CD14-positive monocyte (primary cell): ENCODE measurements at regions not wholly inside any gene's neighbourhood (a gene's known extent, or its start where the extent isn't known, plus 50 kb on each side); places are given as distances from the start of the nearest gene placed in this dataset.

ENCODE experiments used
- DNase-seq, 3 donors: peaks; one replicate each; pipeline ENCODE4 v3.0.0-alpha.2; 2011 to 2022
- H2AFZ ChIP-seq: 2 replicates; pipeline ENCODE4 v1.6.0; 2012; ENCODE audit warnings: mild to moderate bottlenecking, low read depth, low read length, inconsistent platforms; ENCODE audit not compliant: insufficient read depth, poor library complexity, severe bottlenecking
- H3K27ac ChIP-seq, 2 donors: 1 replicate in 1 of 2; 2 replicates in 1 of 2; pipeline ENCODE4 v1.5.1; 2012 to 2013; ENCODE audit warnings: low read length in 2 of 2, control low read depth in 1 of 2, inconsistent platforms in 1 of 2, low read depth in 1 of 2, mild to moderate bottlenecking in 1 of 2
- H3K27me3 ChIP-seq, 2 donors: one replicate each; pipeline versions ENCODE4 v1.6.0 to v1.6.1; 2011 to 2013; ENCODE audit warnings: low read length in 2 of 2; ENCODE audit not compliant: control insufficient read depth in 2 of 2, insufficient read depth in 2 of 2
- H3K36me3 ChIP-seq, 2 donors: replicated peaks in 1 of 2; 1 replicate in 1 of 2; 2 replicates in 1 of 2; pipeline versions ENCODE4 v1.5.1 to v1.6.1; 2012 to 2013; ENCODE audit warnings: low read length in 2 of 2, control low read depth in 1 of 2, inconsistent platforms in 1 of 2, mild to moderate bottlenecking in 1 of 2; ENCODE audit not compliant: insufficient read depth in 2 of 2, control insufficient read depth in 1 of 2
- H3K4me1 ChIP-seq, 2 donors: 1 replicate in 1 of 2; 2 replicates in 1 of 2; pipeline versions ENCODE4 v1.5.1 to v1.6.1; 2012 to 2013; ENCODE audit warnings: low read length in 2 of 2, control low read depth in 1 of 2, inconsistent platforms in 1 of 2, mild to moderate bottlenecking in 1 of 2, moderate library complexity in 1 of 2; ENCODE audit not compliant: insufficient read depth in 2 of 2, control insufficient read depth in 1 of 2
- H3K4me2 ChIP-seq: replicated peaks from 2 replicates; pipeline ENCODE3; 2012; ENCODE audit warnings: low read length, moderate library complexity, mild to moderate bottlenecking; ENCODE audit not compliant: poor library complexity, severe bottlenecking; ENCODE audit errors: extremely low read depth
- H3K4me3 ChIP-seq, 3 experiments: fragments of 200-600 bp in 1 of 3; sonication (generic) in 1 of 3; replicated peaks in 1 of 3; 1 replicate in 2 of 3; 2 replicates in 1 of 3; pipeline ENCODE4 v1.5.1; 2011 to 2013; ENCODE audit warnings: low read length in 3 of 3, mild to moderate bottlenecking in 3 of 3, control low read depth in 2 of 3, low read depth in 2 of 3, inconsistent platforms in 1 of 3, moderate library complexity in 1 of 3
- H3K79me2 ChIP-seq: 2 replicates; pipeline ENCODE4 v1.6.0; 2012; ENCODE audit warnings: mild to moderate bottlenecking, control low read depth, inconsistent platforms, low read length, moderate library complexity; ENCODE audit not compliant: insufficient read depth
- H3K9ac ChIP-seq: 2 replicates; pipeline ENCODE4 v1.6.0; 2017; ENCODE audit warnings: low read length, mild to moderate bottlenecking; ENCODE audit not compliant: insufficient read depth, poor library complexity, severe bottlenecking
- H3K9me3 ChIP-seq, 2 donors: replicated peaks in 1 of 2; 1 replicate in 1 of 2; 2 replicates in 1 of 2; pipeline versions ENCODE4 v1.5.1 to v1.6.1; 2012 to 2013; ENCODE audit warnings: low read length in 2 of 2, control low read depth in 1 of 2; ENCODE audit not compliant: control insufficient read depth in 1 of 2, insufficient read depth in 1 of 2
- H4K20me1 ChIP-seq: 2 replicates; pipeline ENCODE4 v1.6.0; 2012; ENCODE audit warnings: mild to moderate bottlenecking, low read length, control low read depth, moderate library complexity; ENCODE audit not compliant: insufficient read depth
- H3K27ac Mint-ChIP-seq, 7 donors: one replicate each; pipeline ENCODE4 v1.8.0; 2020; ENCODE audit warnings: mild to moderate bottlenecking in 7 of 7, mixed read lengths in 7 of 7, moderate library complexity in 6 of 7, inconsistent platforms in 2 of 7
- H3K27me3 Mint-ChIP-seq, 3 donors: one replicate each; pipeline ENCODE4 v1.8.0; 2021 to 2022; ENCODE audit warnings: low read depth in 3 of 3, mild to moderate bottlenecking in 3 of 3, mixed read lengths in 3 of 3, moderate library complexity in 3 of 3, inconsistent platforms in 1 of 3
- H3K36me3 Mint-ChIP-seq, 2 donors: one replicate each; pipeline ENCODE4 v1.8.0; 2020; ENCODE audit warnings: mixed read lengths in 2 of 2, inconsistent platforms in 1 of 2, mild to moderate bottlenecking in 1 of 2
- H3K4me1 Mint-ChIP-seq: one replicate; pipeline ENCODE4 v1.8.0; 2020; ENCODE audit warnings: mild to moderate bottlenecking, mixed read lengths
- H3K4me3 Mint-ChIP-seq, 2 donors: one replicate each; pipeline ENCODE4 v1.8.0; 2020; ENCODE audit warnings: mild to moderate bottlenecking in 2 of 2, mixed read lengths in 2 of 2, moderate library complexity in 1 of 2
- H3K9me3 Mint-ChIP-seq, 7 donors: one replicate each; pipeline ENCODE4 v1.8.0; 2020 to 2022; ENCODE audit warnings: mixed read lengths in 7 of 7, mild to moderate bottlenecking in 6 of 7, moderate library complexity in 6 of 7, inconsistent platforms in 2 of 7
- WGBS: methylation state at CpG from one replicate; pipeline ENCODE4 v1.1.5; 2013; ENCODE audit warnings: missing lambda C conversion rate; ENCODE audit not compliant: insufficient coverage; 5-methylcytosine and 5-hydroxymethylcytosine counted together
- intact Hi-C, 2 donors: fragments of 100-400 bp; cut with micrococcal nuclease; formaldehyde crosslinking; loops; one replicate each; pipeline versions ENCODE4 v1.15.0 to v1.15.1; 2023
- TF ChIP-seq, protein P1 (sequence below): fragments of 200-600 bp; IDR thresholded peaks from one replicate; pipeline ENCODE4 v1.8.0; 2022; ENCODE audit warnings: antibody characterized with exemption, mild to moderate bottlenecking

GRCh38 chr19:29054886-29055675, 157.9 kb downstream of the UQCRFS1 start:
- Histone ChIP-seq H4K20me1 (no peaks in the 10 kb centered on the region), H3K4me3 (no peak overlapping the region), H2AFZ (no peak overlapping the region), H3K9me3 (peaks cover 5 to 17% of the 10 kb centered on the region in 2 donors), H3K9ac (no peak overlapping the region), H3K36me3 (no peaks in the 10 kb centered on the region), H3K4me1 (no peaks in the 10 kb centered on the region), H3K27ac (no peak overlapping the region), H3K4me2 (no peak overlapping the region), H3K79me2 (no peaks in the 10 kb centered on the region), H3K27me3 (no peaks in the 10 kb centered on the region)
- TF ChIP-seq, protein P1, sequence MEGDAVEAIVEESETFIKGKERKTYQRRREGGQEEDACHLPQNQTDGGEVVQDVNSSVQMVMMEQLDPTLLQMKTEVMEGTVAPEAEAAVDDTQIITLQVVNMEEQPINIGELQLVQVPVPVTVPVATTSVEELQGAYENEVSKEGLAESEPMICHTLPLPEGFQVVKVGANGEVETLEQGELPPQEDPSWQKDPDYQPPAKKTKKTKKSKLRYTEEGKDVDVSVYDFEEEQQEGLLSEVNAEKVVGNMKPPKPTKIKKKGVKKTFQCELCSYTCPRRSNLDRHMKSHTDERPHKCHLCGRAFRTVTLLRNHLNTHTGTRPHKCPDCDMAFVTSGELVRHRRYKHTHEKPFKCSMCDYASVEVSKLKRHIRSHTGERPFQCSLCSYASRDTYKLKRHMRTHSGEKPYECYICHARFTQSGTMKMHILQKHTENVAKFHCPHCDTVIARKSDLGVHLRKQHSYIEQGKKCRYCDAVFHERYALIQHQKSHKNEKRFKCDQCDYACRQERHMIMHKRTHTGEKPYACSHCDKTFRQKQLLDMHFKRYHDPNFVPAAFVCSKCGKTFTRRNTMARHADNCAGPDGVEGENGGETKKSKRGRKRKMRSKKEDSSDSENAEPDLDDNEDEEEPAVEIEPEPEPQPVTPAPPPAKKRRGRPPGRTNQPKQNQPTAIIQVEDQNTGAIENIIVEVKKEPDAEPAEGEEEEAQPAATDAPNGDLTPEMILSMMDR: no peak
- no peak overlapping the region for H3K27ac Mint-ChIP-seq
- intact Hi-C loops: no loop called here
- peaks cover 2 to 35% (median 13%) of the 10 kb centered on the region in 7 donors for H3K9me3 Mint-ChIP-seq
- no peaks in the 10 kb centered on the region for H3K36me3 Mint-ChIP-seq
- H3K4me1 Mint-ChIP-seq: no peaks in the 10 kb centered on the region
- H3K27me3 Mint-ChIP-seq: peaks cover 0 to 5% (median 0%) of the 10 kb centered on the region in 3 donors
- 81% methylated on average over 9 of the region's 10 CpGs for WGBS
- H3K4me3 Mint-ChIP-seq: no peak overlapping the region
- no peak for DNase-seq

GRCh38 chr19:29048873-29049272, 164.1 kb downstream of the UQCRFS1 start:
- H3K36me3 ChIP-seq: no peaks in the 10 kb centered on the region
- intact Hi-C loops: no loop called here
- no peak overlapping the region for H3K4me3 Mint-ChIP-seq
- H3K9me3 ChIP-seq: peaks cover 5 to 22% of the 10 kb centered on the region in 2 donors
- H3K4me1 Mint-ChIP-seq: no peaks in the 10 kb centered on the region
- no peaks in the 10 kb centered on the region for H3K4me1 ChIP-seq
- peaks cover 5 to 25% (median 13%) of the 10 kb centered on the region in 7 donors for H3K9me3 Mint-ChIP-seq
- TF ChIP-seq, protein P1: no peak
- no peak overlapping the region for H3K9ac ChIP-seq
- H3K27me3 Mint-ChIP-seq: peaks cover 0 to 2% (median 1%) of the 10 kb centered on the region in 3 donors
- DNase-seq: no peak
- H3K4me2 ChIP-seq: no peak overlapping the region
- H3K27ac Mint-ChIP-seq: no peak overlapping the region
- H3K27ac ChIP-seq: no peak overlapping the region
- no peaks in the 10 kb centered on the region for H3K79me2 ChIP-seq
- H3K4me3 ChIP-seq: no peak overlapping the region
- no peak overlapping the region for H2AFZ ChIP-seq
- WGBS: 100% methylated on average over 3 of the region's 5 CpGs
- H3K36me3 Mint-ChIP-seq: no peaks in the 10 kb centered on the region
- H4K20me1 ChIP-seq: no peaks in the 10 kb centered on the region
- no peaks in the 10 kb centered on the region for H3K27me3 ChIP-seq
